Common myeloid progenitor, CD34-positive (primary cell): ENCODE measurements at regions not wholly inside any gene's neighbourhood (a gene's known extent, or its start where the extent isn't known, plus 50 kb on each side); places are given as distances from the start of the nearest gene placed in this dataset.

Experiments used
- CTCF ChIA-PET: fragments of 350-600 bp; sonication (Branson Sonifier 250); formaldehyde crosslinking; loops from one replicate; lab custom pipeline; 2021; ENCODE audit warnings: antibody characterized with exemption; lab: Charles Lee
- POLR2A ChIA-PET: fragments of 350-600 bp; sonication (Branson Sonifier 250); formaldehyde crosslinking; loops from one replicate; lab custom pipeline; 2021; ENCODE audit warnings: antibody characterized with exemption; lab: Charles Lee
- DNase-seq, 3 donors: peaks; one replicate each; pipeline versions ENCODE4 v3.0.0 to v3.0.0-alpha.2; 2013
- H3K27ac ChIP-seq, 2 experiments: 1 replicate in 1 of 2; 2 replicates in 1 of 2; pipeline ENCODE4 v1.7.0; 2013; ENCODE audit warnings: inconsistent platforms in 2 of 2, low read length in 2 of 2, mild to moderate bottlenecking in 2 of 2, low read depth in 1 of 2, moderate library complexity in 1 of 2; ENCODE audit not compliant: severe bottlenecking in 2 of 2, insufficient read depth in 1 of 2, poor library complexity in 1 of 2
- H3K27me3 ChIP-seq, 5 experiments: replicated peaks in 2 of 5; 1 replicate in 3 of 5; 2 replicates in 2 of 5; pipeline versions ENCODE4 v1.6.1 to v1.7.0; 2013; ENCODE audit warnings: low read length in 4 of 5, mild to moderate bottlenecking in 2 of 5, moderate library complexity in 2 of 5, inconsistent platforms in 1 of 5; ENCODE audit not compliant: insufficient read depth in 5 of 5, control insufficient read depth in 4 of 5
- H3K36me3 ChIP-seq, 4 experiments: 1 replicate in 2 of 4; 2 replicates in 2 of 4; pipeline versions ENCODE4 v1.6.1 to v1.7.0; 2013; ENCODE audit warnings: low read length in 3 of 4, control low read depth in 1 of 4, mild to moderate bottlenecking in 1 of 4; ENCODE audit not compliant: control insufficient read depth in 4 of 4, insufficient read depth in 4 of 4
- H3K4me1 ChIP-seq, 4 experiments: 1 replicate in 3 of 4; 2 replicates in 1 of 4; pipeline versions ENCODE4 v1.6.1 to v1.7.1; 2013; ENCODE audit warnings: low read length in 3 of 4, mild to moderate bottlenecking in 3 of 4, control low read depth in 1 of 4, inconsistent platforms in 1 of 4, moderate library complexity in 1 of 4; ENCODE audit not compliant: control insufficient read depth in 4 of 4, insufficient read depth in 4 of 4; ENCODE audit errors: control extremely low read depth in 1 of 4
- H3K4me3 ChIP-seq, 7 experiments: 1 replicate in 4 of 7; 2 replicates in 3 of 7; pipeline versions ENCODE4 v1.5.1 to v1.7.0; 2013; ENCODE audit warnings: mild to moderate bottlenecking in 7 of 7, low read length in 6 of 7, moderate library complexity in 6 of 7, inconsistent platforms in 2 of 7, low read depth in 2 of 7, control low read depth in 1 of 7; ENCODE audit not compliant: insufficient read depth in 4 of 7, control insufficient read depth in 1 of 7; ENCODE audit errors: extremely low read depth in 1 of 7
- H3K9me3 ChIP-seq, 5 experiments: 1 replicate in 4 of 5; 2 replicates in 1 of 5; pipeline versions ENCODE4 v1.6.1 to v1.7.1; 2013; ENCODE audit warnings: low read length in 4 of 5, mild to moderate bottlenecking in 2 of 5, inconsistent platforms in 1 of 5, low read depth in 1 of 5, moderate library complexity in 1 of 5; ENCODE audit not compliant: control insufficient read depth in 4 of 5, insufficient read depth in 2 of 5; ENCODE audit errors: control extremely low read depth in 1 of 5
- WGBS: methylation state at CpG from one replicate; pipeline ENCODE4 v1.1.5; 2013; ENCODE audit not compliant: insufficient coverage; 5-methylcytosine and 5-hydroxymethylcytosine counted together

DNA sequence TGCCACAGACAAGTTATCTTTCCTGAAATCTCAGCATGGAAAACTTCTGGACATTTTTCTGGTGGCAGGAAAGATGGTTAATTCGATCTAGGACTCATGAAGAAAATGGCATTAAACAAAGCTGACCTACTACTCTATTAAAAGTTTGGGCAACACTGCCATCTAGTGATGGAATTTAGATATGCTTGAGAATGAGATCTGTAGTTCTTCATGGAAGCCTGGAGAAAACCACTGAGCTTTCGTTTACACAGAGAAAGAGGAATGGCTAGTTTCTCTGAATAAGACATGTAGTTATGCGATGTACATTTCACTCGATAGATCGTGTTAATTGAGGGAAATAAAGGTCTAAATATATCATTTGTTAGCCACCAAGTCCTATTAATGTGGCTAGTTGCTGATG is 51.7 kb upstream of the CHRDL1 start:
- Histone ChIP-seq H3K27ac (no peak overlapping the region), H3K4me1 (no peaks in the 10 kb centered on the region), H3K27me3 (peaks cover 0 to 3% (median 0%) of the 10 kb centered on the region in 5 experiments), H3K4me3 (no peak overlapping the region), H3K9me3 (no peaks in the 10 kb centered on the region), H3K36me3 (no peaks in the 10 kb centered on the region)
- WGBS, result 0% methylated on average over 4 of the region's 5 CpGs
- peak; percentile 52 to 82 (median 66) for DNase-seq
- POLR2A ChIA-PET, result no interaction called here
- CTCF ChIA-PET, result interaction anchor here (0.6 to 6.0 kb wide), 12 partner anchors 10 to 405 kb away, joined by 3 to 25 read pairs (median 4); no protein-coding TSS in a partner anchor

DNA sequence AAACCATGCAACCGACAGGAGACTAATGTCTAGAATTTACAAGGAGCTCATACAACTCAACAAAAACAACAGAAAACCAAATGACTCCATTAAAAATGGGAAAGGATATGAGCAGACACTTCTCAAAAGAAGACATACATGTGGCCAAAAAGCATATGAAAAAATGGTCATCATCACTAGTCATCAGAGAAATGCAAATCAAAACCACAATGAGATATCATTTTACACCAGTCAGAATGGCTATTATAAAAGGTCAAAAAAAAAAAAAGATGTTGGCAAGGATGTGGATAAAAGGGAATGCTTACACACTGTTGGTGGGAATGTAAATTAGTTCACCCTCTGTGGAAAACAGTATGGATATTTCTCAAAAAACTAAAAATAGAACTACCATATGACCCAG is 50.5 kb upstream of the CHRDL1 start:
- no peak overlapping the region for H3K4me3 ChIP-seq
- peaks cover 0 to 3% (median 0%) of the 10 kb centered on the region in 5 experiments for H3K27me3 ChIP-seq
- CTCF ChIA-PET, result interaction anchor here (1.1 to 1.7 kb wide), 2 partner anchors 391 to 400 kb away, joined by 3 to 8 read pairs; no protein-coding TSS in a partner anchor
- H3K4me1 ChIP-seq, result no peaks in the 10 kb centered on the region
- DNase-seq, result no peak
- H3K36me3 ChIP-seq, result no peaks in the 10 kb centered on the region
- WGBS, result 71% methylated on average over 1 of the region's 1 CpG
- no peaks in the 10 kb centered on the region for H3K9me3 ChIP-seq
- no peak overlapping the region for H3K27ac ChIP-seq
- POLR2A ChIA-PET, result no interaction called here
